Hepatocyte (in vitro differentiated cells): ENCODE measurements at regions not wholly inside any gene's neighbourhood (a gene's known extent, or its start where the extent isn't known, plus 50 kb on each side); places are given as distances from the start of the nearest gene placed in this dataset.

Experiments used
- CTCF ChIP-seq: fragments of 200-600 bp; sonication (generic); IDR thresholded peaks from 2 replicates; pipeline ENCODE4 v1.5.1; 2016; ENCODE audit warnings: antibody characterized with exemption, mild to moderate bottlenecking; ENCODE audit not compliant: poor library complexity
- EZH2 ChIP-seq: fragments of 200-600 bp; sonication (generic); IDR thresholded peaks from 2 replicates; pipeline ENCODE4 v1.6.1; 2016; ENCODE audit warnings: antibody characterized with exemption, mild to moderate bottlenecking, borderline replicate concordance
- EZH2phosphoT487 ChIP-seq: fragments of 200-600 bp; sonication (generic); IDR thresholded peaks from one replicate; pipeline ENCODE4 v1.6.1; 2018; ENCODE audit warnings: antibody characterized with exemption, mild to moderate bottlenecking, low read depth, moderate library complexity; ENCODE audit not compliant: unreplicated experiment, severe bottlenecking

GRCh38 chr15:69720536-69720935 lies 267.9 kb downstream of the RPLP1 start:
- TF ChIP-seq CTCF, result no peak
- TF ChIP-seq EZH2phosphoT487, result no peak
- no peak for TF ChIP-seq EZH2
